GM12878 (cell line): ENCODE measurements at regions not wholly inside any gene's neighbourhood (a gene's known extent, or its start where the extent isn't known, plus 50 kb on each side); places are given as distances from the start of the nearest gene placed in this dataset.

Source experiments
- ATAC-seq: fragments of 200-7000 bp; cut with Tn5 transposase; 3 replicates; pipeline ENCODE4 v1.9.1; 2020; ENCODE audit warnings: mild to moderate bottlenecking, moderate library complexity
- BruUV-seq: library from RNA; stranded (reverse); fragments of 400-500 nt; replicated peaks from 2 replicates; lab custom pipeline; 2021; lab: Mats Ljungman, UMichigan
- CTCF ChIA-PET: fragments of 300-600 bp; sonication (Branson Sonifier 250); formaldehyde crosslinking; extraction: SDS; loops from one replicate; lab custom pipeline; 2021; ENCODE audit warnings: inconsistent platforms; lab: Yijun Ruan, JAX
- POLR2A ChIA-PET: fragments of 350-600 bp; formaldehyde crosslinking; extraction: SDS; loops from one replicate; lab custom pipeline; 2021; ENCODE audit warnings: inconsistent platforms; lab: Charles Lee
- RAD21 ChIA-PET: fragments of 300-600 bp; sonication (Branson Sonifier 250); formaldehyde crosslinking; loops from one replicate; lab custom pipeline; 2023; ENCODE audit warnings: antibody characterized with exemption; ENCODE audit not compliant: unreplicated experiment; lab: Charles Lee
- SMC1A ChIA-PET: fragments of 300-600 bp; sonication (Branson Sonifier 250); formaldehyde crosslinking; loops from one replicate; lab custom pipeline; 2023; ENCODE audit not compliant: unreplicated experiment, uncharacterized antibody; lab: Charles Lee
- DNase-seq: peaks from one replicate; pipeline ENCODE4 v3.0.0-alpha.2; 2011; ENCODE audit warnings: low read depth, low spot score
- FAIRE-seq: peaks from 3 replicates; lab custom pipeline; 2011; peaks lifted over from hg19 to GRCh38; lab: Jason Lieb, UNC
- H2AFZ ChIP-seq: 2 replicates; pipeline ENCODE4 v1.6.0; 2011; ENCODE audit warnings: low read depth, low read length, control low read depth; ENCODE audit not compliant: control insufficient read depth
- H3K27ac ChIP-seq: 2 replicates; pipeline ENCODE4 v1.5.1; 2011; ENCODE audit warnings: control low read depth; ENCODE audit not compliant: control insufficient read depth, insufficient read depth
- H3K27me3 ChIP-seq, 2 experiments: replicated peaks in 1 of 2; 2 replicates each; pipeline versions ENCODE4 v1.6.0 to v1.6.1; 2011; ENCODE audit warnings: low read length in 1 of 2; ENCODE audit not compliant: control insufficient read depth in 2 of 2, insufficient read depth in 2 of 2
- H3K36me3 ChIP-seq, 2 experiments: 2 replicates each; pipeline ENCODE4 v1.5.1; 2011; ENCODE audit warnings: low read length in 1 of 2; ENCODE audit not compliant: control insufficient read depth in 2 of 2, insufficient read depth in 2 of 2
- H3K4me1 ChIP-seq: 2 replicates; pipeline ENCODE4 v1.6.1; 2011; ENCODE audit warnings: mild to moderate bottlenecking, low read length, moderate library complexity, mixed read lengths; ENCODE audit not compliant: control insufficient read depth, insufficient read depth
- H3K4me2 ChIP-seq: 2 replicates; pipeline ENCODE4 v1.6.0; 2011; ENCODE audit warnings: control low read depth; ENCODE audit not compliant: control insufficient read depth, insufficient read depth
- H3K4me3 ChIP-seq: fragments of 200-600 bp; sonication (generic); 2 replicates; pipeline ENCODE4 v1.5.1; 2016
- H3K79me2 ChIP-seq: 2 replicates; pipeline ENCODE4 v1.6.0; 2011; ENCODE audit warnings: low read length; ENCODE audit not compliant: control insufficient read depth, insufficient read depth
- H3K9ac ChIP-seq: 2 replicates; pipeline ENCODE4 v1.8.0; 2011; ENCODE audit warnings: low read length, control low read depth, mixed read lengths; ENCODE audit not compliant: control insufficient read depth, insufficient read depth
- H3K9me3 ChIP-seq: replicated peaks from 3 replicates; pipeline ENCODE4 v1.5.1; 2011; ENCODE audit warnings: mild to moderate bottlenecking, low read length; ENCODE audit not compliant: control insufficient read depth, insufficient read depth
- H4K20me1 ChIP-seq: 2 replicates; pipeline ENCODE4 v1.6.0; 2011; ENCODE audit not compliant: control insufficient read depth, insufficient read depth
- FOXK2 ChIP-seq: fragments of 450-650 bp; IDR thresholded peaks from 2 replicates; pipeline ENCODE4 v1.6.1; 2017; ENCODE audit warnings: mild to moderate bottlenecking, moderate library complexity
- IKZF1 ChIP-seq: fragments of 450-650 bp; conservative IDR thresholded peaks from 2 replicates; pipeline ENCODE4 v1.6.1; 2017; ENCODE audit warnings: antibody characterized with exemption, mild to moderate bottlenecking
- MTA2 ChIP-seq: fragments of 450-650 bp; IDR thresholded peaks from 2 replicates; pipeline ENCODE4 v1.6.1; 2016; ENCODE audit warnings: low read depth, mild to moderate bottlenecking, moderate library complexity
- NR2C2 ChIP-seq: IDR thresholded peaks from 2 replicates; pipeline ENCODE4 v1.6.1; 2011; ENCODE audit warnings: borderline replicate concordance, low read depth; ENCODE audit not compliant: control insufficient read depth, insufficient read length
- POLR2A ChIP-seq: IDR thresholded peaks from 2 replicates; pipeline ENCODE4 v1.6.1; 2011; ENCODE audit warnings: low read depth, mild to moderate bottlenecking, low read length
- POLR2AphosphoS5 ChIP-seq: IDR thresholded peaks from 2 replicates; pipeline ENCODE4 v1.6.1; 2011; ENCODE audit warnings: mild to moderate bottlenecking, low read length, inconsistent platforms
- SREBF1 ChIP-seq: IDR thresholded peaks from 2 replicates; pipeline ENCODE4 v1.6.1; 2012; ENCODE audit warnings: mild to moderate bottlenecking, low read length
- TAF1 ChIP-seq: IDR thresholded peaks from 2 replicates; pipeline ENCODE4 v1.6.1; 2011; ENCODE audit warnings: mild to moderate bottlenecking, low read depth, low read length, borderline replicate concordance
- WGBS: methylation state at CpG from one replicate; pipeline ENCODE4 v1.1.6; 2016; ENCODE audit warnings: low lambda C conversion rate; ENCODE audit not compliant: insufficient replicate concordance, insufficient coverage; ENCODE audit errors: missing lambda C conversion rate; 5-methylcytosine and 5-hydroxymethylcytosine counted together
- in situ Hi-C: fragments of 300-500 bp; cut with MboI; formaldehyde crosslinking; loops from 9 replicates; pipeline ENCODE4 v1.14.3; 2018; ENCODE audit warnings: mixed read lengths
- intact Hi-C: fragments of 100-400 bp; cut with micrococcal nuclease; formaldehyde crosslinking; loops from one replicate; pipeline ENCODE4 v1.14.2; 2022; ENCODE audit not compliant: unreplicated experiment
- TF ChIP-seq, protein P1 (sequence below): fragments of 450-650 bp; IDR thresholded peaks from 2 replicates; pipeline ENCODE4 v1.6.1; 2018; ENCODE audit warnings: borderline replicate concordance, mild to moderate bottlenecking; ENCODE audit not compliant: partially characterized antibody
- TF ChIP-seq, protein P2 (sequence below): IDR thresholded peaks from 2 replicates; pipeline ENCODE4 v1.6.1; 2012; ENCODE audit warnings: low read depth, low read length, improper control_type of control experiment

DNA sequence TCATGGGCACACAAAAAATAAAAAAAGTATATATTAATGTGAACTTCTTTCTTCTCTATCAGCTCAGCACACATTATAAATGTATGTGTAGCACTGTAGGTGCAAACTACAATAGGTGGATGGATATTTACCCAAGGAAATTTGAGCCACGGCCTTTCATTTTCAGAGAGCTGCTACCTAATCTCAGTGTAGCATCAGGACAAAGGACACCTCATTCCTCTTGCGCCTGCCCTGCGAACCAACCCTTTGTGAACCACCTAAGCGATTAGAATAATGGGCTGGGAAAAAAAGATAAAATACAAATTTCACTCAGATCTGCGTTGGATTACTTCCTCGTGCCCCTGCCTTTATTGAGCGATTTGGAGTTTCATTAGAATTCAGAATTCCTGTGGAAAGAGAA, 263.2 kb downstream of the NR2F2 start:
- TF ChIP-seq, protein P1, sequence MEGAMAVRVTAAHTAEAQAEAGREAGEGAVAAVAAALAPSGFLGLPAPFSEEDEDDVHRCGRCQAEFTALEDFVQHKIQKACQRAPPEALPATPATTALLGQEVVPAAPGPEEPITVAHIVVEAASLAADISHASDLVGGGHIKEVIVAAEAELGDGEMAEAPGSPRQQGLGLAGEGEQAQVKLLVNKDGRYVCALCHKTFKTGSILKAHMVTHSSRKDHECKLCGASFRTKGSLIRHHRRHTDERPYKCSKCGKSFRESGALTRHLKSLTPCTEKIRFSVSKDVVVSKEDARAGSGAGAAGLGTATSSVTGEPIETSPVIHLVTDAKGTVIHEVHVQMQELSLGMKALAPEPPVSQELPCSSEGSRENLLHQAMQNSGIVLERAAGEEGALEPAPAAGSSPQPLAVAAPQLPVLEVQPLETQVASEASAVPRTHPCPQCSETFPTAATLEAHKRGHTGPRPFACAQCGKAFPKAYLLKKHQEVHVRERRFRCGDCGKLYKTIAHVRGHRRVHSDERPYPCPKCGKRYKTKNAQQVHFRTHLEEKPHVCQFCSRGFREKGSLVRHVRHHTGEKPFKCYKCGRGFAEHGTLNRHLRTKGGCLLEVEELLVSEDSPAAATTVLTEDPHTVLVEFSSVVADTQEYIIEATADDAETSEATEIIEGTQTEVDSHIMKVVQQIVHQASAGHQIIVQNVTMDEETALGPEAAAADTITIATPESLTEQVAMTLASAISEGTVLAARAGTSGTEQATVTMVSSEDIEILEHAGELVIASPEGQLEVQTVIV: no peak
- TF ChIP-seq IKZF1 (no peak), MTA2 (no peak)
- Histone ChIP-seq H3K27me3 (no peaks in the 10 kb centered on the region), H2AFZ (no peak overlapping the region), H4K20me1 (no peaks in the 10 kb centered on the region), H3K4me3 (no peak overlapping the region), H3K79me2 (no peaks in the 10 kb centered on the region), H3K9ac (no peak overlapping the region), H3K4me1 (no peaks in the 10 kb centered on the region), H3K36me3 (no peaks in the 10 kb centered on the region), H3K27ac (no peak overlapping the region), H3K9me3 (no peaks in the 10 kb centered on the region), H3K4me2 (no peak overlapping the region)
- DNase-seq (no peak), FAIRE-seq (no peak), ATAC-seq (no peak)
- POLR2A ChIA-PET: no interaction called here
- 16% methylated on average over 7 of the region's 7 CpGs for WGBS
- intact Hi-C loops (no loop called here), in situ Hi-C loops (no loop called here)
- SMC1A ChIA-PET: interaction anchor here (1.2 kb wide), 1 partner anchor 27 kb away, joined by 3 read pairs; no protein-coding TSS in a partner anchor
- CTCF ChIA-PET: interaction anchor here (1.5 kb wide), 1 partner anchor 14 kb away, joined by 3 read pairs; no protein-coding TSS in a partner anchor
- BruUV-seq: no TSS peak
- RAD21 ChIA-PET: no interaction called here

- H3K4me2 ChIP-seq: no peak overlapping the region
- 10% methylated on average over 3 of the region's 3 CpGs for WGBS
- H3K4me1 ChIP-seq: no peaks in the 10 kb centered on the region
- ATAC-seq: no peak
- in situ Hi-C loops: no loop called here
- no peak for DNase-seq
- H3K79me2 ChIP-seq: no peaks in the 10 kb centered on the region
- no peak overlapping the region for H3K9ac ChIP-seq
- no peaks in the 10 kb centered on the region for H3K9me3 ChIP-seq
- H3K27me3 ChIP-seq: no peaks in the 10 kb centered on the region
- CTCF ChIA-PET: no interaction called here
- SMC1A ChIA-PET: no interaction called here
- intact Hi-C loops: no loop called here
- H3K4me3 ChIP-seq: no peak overlapping the region
- no peaks in the 10 kb centered on the region for H4K20me1 ChIP-seq
- H3K36me3 ChIP-seq: no peaks in the 10 kb centered on the region
- no peak overlapping the region for H2AFZ ChIP-seq
- RAD21 ChIA-PET: no interaction called here
- no peak for FAIRE-seq
- BruUV-seq: no TSS peak
- H3K27ac ChIP-seq: no peak overlapping the region
- TF ChIP-seq POLR2AphosphoS5 (no peak), POLR2A (no peak), TAF1 (no peak), FOXK2 (no peak), SREBF1 (no peak), NR2C2 (no peak)
- TF ChIP-seq, protein P2, sequence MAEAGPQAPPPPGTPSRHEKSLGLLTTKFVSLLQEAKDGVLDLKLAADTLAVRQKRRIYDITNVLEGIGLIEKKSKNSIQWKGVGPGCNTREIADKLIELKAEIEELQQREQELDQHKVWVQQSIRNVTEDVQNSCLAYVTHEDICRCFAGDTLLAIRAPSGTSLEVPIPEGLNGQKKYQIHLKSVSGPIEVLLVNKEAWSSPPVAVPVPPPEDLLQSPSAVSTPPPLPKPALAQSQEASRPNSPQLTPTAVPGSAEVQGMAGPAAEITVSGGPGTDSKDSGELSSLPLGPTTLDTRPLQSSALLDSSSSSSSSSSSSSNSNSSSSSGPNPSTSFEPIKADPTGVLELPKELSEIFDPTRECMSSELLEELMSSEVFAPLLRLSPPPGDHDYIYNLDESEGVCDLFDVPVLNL: no peak
- POLR2A ChIA-PET: no interaction called here
These were observed 265.5 kb downstream of the NR2F2 start for GRCh38 chr15:96595951-96596350.
